Astrocyte (in vitro differentiated cells and primary cell): ENCODE measurements at regions not wholly inside any gene's neighbourhood (a gene's known extent, or its start where the extent isn't known, plus 50 kb on each side); places are given as distances from the start of the nearest gene placed in this dataset.

Experiments used
- DNase-seq: peaks from one replicate; pipeline ENCODE4 v3.0.0-alpha.2; 2010; ENCODE audit warnings: low read depth
- FAIRE-seq: peaks from 2 replicates; lab custom pipeline; 2011; peaks lifted over from hg19 to GRCh38; lab: Jason Lieb, UNC
- H2AFZ ChIP-seq: 2 replicates; pipeline ENCODE4 v1.6.0; 2012; ENCODE audit warnings: low read depth, low read length, inconsistent platforms
- H3K27ac ChIP-seq: 2 replicates; pipeline ENCODE4 v1.5.1; 2011; ENCODE audit warnings: low read depth, low read length, inconsistent platforms
- H3K27me3 ChIP-seq: 2 replicates; pipeline ENCODE4 v1.6.0; 2011; ENCODE audit warnings: low read length, inconsistent platforms; ENCODE audit not compliant: insufficient read depth
- H3K36me3 ChIP-seq: 2 replicates; pipeline ENCODE4 v1.5.1; 2011; ENCODE audit warnings: low read length, inconsistent platforms; ENCODE audit not compliant: insufficient read depth
- H3K4me1 ChIP-seq: 2 replicates; pipeline ENCODE4 v1.5.1; 2011; ENCODE audit warnings: low read length, inconsistent platforms; ENCODE audit not compliant: insufficient read depth
- H3K4me2 ChIP-seq: 2 replicates; pipeline ENCODE4 v1.6.0; 2012; ENCODE audit warnings: low read length, inconsistent platforms
- H3K4me3 ChIP-seq: 2 replicates; pipeline ENCODE4 v1.5.1; 2011; ENCODE audit warnings: low read depth, mild to moderate bottlenecking, low read length, inconsistent platforms; ENCODE audit not compliant: insufficient read depth
- H3K79me2 ChIP-seq: 2 replicates; pipeline ENCODE4 v1.6.0; 2012; ENCODE audit warnings: mild to moderate bottlenecking, low read length, inconsistent platforms; ENCODE audit not compliant: insufficient read depth
- H3K9ac ChIP-seq: 2 replicates; pipeline ENCODE4 v1.6.0; 2012; ENCODE audit warnings: mild to moderate bottlenecking, low read length, inconsistent platforms
- H3K9me3 ChIP-seq: 2 replicates; pipeline ENCODE4 v1.5.1; 2012; ENCODE audit warnings: low read depth, mild to moderate bottlenecking, low read length, inconsistent platforms; ENCODE audit not compliant: insufficient read depth
- H4K20me1 ChIP-seq: 2 replicates; pipeline ENCODE4 v1.6.0; 2012; ENCODE audit warnings: low read length, inconsistent platforms; ENCODE audit not compliant: insufficient read depth
- H3K27ac Mint-ChIP-seq: one replicate; pipeline ENCODE4 v1.8.0; 2021; ENCODE audit warnings: mild to moderate bottlenecking, mixed read lengths; ENCODE audit not compliant: unreplicated experiment
- H3K27me3 Mint-ChIP-seq: one replicate; pipeline ENCODE4 v1.8.0; 2021; ENCODE audit warnings: low read depth, mixed read lengths; ENCODE audit not compliant: unreplicated experiment
- H3K36me3 Mint-ChIP-seq: one replicate; pipeline ENCODE4 v1.8.0; 2021; ENCODE audit warnings: low read depth, mixed read lengths; ENCODE audit not compliant: unreplicated experiment
- H3K4me1 Mint-ChIP-seq: one replicate; pipeline ENCODE4 v1.8.0; 2021; ENCODE audit warnings: low read depth, mixed read lengths; ENCODE audit not compliant: unreplicated experiment
- H3K4me3 Mint-ChIP-seq: one replicate; pipeline ENCODE4 v1.8.0; 2021; ENCODE audit warnings: mild to moderate bottlenecking, moderate library complexity, mixed read lengths; ENCODE audit not compliant: unreplicated experiment
- H3K9me3 Mint-ChIP-seq: one replicate; pipeline ENCODE4 v1.8.0; 2021; ENCODE audit warnings: mild to moderate bottlenecking, mixed read lengths; ENCODE audit not compliant: unreplicated experiment
- EZH2 ChIP-seq: IDR thresholded peaks from 2 replicates; pipeline ENCODE4 v1.6.1; 2012; ENCODE audit warnings: mild to moderate bottlenecking, low read length, inconsistent platforms; ENCODE audit not compliant: insufficient read depth
- TF ChIP-seq, protein P1 (sequence below): IDR thresholded peaks from 2 replicates; pipeline ENCODE4 v1.5.1; 2011; ENCODE audit warnings: low read depth, mild to moderate bottlenecking, inconsistent platforms, low read length, moderate library complexity; ENCODE audit not compliant: insufficient read depth

GRCh38 chr13:31945202-31945961, 86.2 kb upstream of the FRY start:
- Histone ChIP-seq H3K4me3 (no peak overlapping the region), H3K36me3 (no peaks in the 10 kb centered on the region), H3K9ac (no peak overlapping the region), H2AFZ (no peak overlapping the region), H3K79me2 (no peaks in the 10 kb centered on the region), H4K20me1 (no peaks in the 10 kb centered on the region), H3K27me3 (no peaks in the 10 kb centered on the region), H3K9me3 (no peaks in the 10 kb centered on the region), H3K27ac (no peak overlapping the region), H3K4me2 (peak overlapping the region; percentile 25), H3K4me1 (peaks cover 8% of the 10 kb centered on the region)
- H3K4me1 Mint-ChIP-seq: peaks cover 30% of the 10 kb centered on the region
- no peaks in the 10 kb centered on the region for H3K9me3 Mint-ChIP-seq
- no peak overlapping the region for H3K4me3 Mint-ChIP-seq
- FAIRE-seq: no peak
- H3K36me3 Mint-ChIP-seq: no peaks in the 10 kb centered on the region
- peak overlapping the region; percentile 66 for H3K27ac Mint-ChIP-seq
- H3K27me3 Mint-ChIP-seq: peaks cover 1% of the 10 kb centered on the region
- TF ChIP-seq EZH2: no peak
- TF ChIP-seq, protein P1, sequence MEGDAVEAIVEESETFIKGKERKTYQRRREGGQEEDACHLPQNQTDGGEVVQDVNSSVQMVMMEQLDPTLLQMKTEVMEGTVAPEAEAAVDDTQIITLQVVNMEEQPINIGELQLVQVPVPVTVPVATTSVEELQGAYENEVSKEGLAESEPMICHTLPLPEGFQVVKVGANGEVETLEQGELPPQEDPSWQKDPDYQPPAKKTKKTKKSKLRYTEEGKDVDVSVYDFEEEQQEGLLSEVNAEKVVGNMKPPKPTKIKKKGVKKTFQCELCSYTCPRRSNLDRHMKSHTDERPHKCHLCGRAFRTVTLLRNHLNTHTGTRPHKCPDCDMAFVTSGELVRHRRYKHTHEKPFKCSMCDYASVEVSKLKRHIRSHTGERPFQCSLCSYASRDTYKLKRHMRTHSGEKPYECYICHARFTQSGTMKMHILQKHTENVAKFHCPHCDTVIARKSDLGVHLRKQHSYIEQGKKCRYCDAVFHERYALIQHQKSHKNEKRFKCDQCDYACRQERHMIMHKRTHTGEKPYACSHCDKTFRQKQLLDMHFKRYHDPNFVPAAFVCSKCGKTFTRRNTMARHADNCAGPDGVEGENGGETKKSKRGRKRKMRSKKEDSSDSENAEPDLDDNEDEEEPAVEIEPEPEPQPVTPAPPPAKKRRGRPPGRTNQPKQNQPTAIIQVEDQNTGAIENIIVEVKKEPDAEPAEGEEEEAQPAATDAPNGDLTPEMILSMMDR: no peak
- peak; percentile 65 for DNase-seq

DNA sequence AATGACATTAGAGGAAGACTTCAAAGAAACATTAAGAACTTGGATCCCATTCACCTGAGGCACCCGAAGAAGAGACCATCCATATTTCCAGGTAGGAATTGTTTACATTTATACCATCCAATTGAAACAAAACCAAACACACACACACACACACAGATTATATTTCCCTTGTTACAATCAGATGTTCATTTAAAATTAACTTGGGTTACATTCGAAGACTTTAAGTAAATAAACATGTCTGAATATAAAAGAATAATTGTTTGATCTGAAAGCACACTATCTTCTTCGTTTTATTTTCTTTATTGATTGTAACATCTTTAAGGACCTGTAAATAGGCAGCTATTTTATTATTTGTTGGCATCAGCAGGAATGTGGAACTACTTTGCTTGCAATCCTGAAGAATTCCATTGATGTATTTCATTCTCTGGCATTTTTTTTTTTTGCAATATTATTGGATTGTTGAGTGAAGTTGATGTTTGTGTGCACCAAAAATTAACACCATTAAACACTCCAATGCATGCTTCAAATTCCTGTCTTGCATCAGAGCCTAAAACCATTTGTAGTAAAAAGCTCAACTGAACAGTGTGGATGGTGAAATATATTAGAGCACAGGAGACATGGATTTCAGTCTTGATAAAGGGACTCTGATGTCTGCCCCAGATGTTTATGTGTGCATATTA, 85.3 kb upstream of the FRY start:
- no peaks in the 10 kb centered on the region for H3K9me3 Mint-ChIP-seq
- no peaks in the 10 kb centered on the region for H3K36me3 Mint-ChIP-seq
- H3K4me1 Mint-ChIP-seq: peaks cover 32% of the 10 kb centered on the region
- FAIRE-seq (no peak), DNase-seq (peak; percentile 25)
- H3K4me1 ChIP-seq: peaks cover 8% of the 10 kb centered on the region
- no peaks in the 10 kb centered on the region for H3K79me2 ChIP-seq
- no peak overlapping the region for H3K9ac ChIP-seq
- H3K36me3 ChIP-seq: no peaks in the 10 kb centered on the region
- no peak overlapping the region for H3K4me2 ChIP-seq
- no peaks in the 10 kb centered on the region for H4K20me1 ChIP-seq
- peak overlapping the region; percentile 66 for H3K27ac Mint-ChIP-seq
- no peak overlapping the region for H3K4me3 Mint-ChIP-seq
- TF ChIP-seq, protein P1: no peak
- no peak for TF ChIP-seq EZH2
- H3K27me3 Mint-ChIP-seq: peaks cover under 1% of the 10 kb centered on the region
- H3K9me3 ChIP-seq: no peaks in the 10 kb centered on the region
- H2AFZ ChIP-seq: no peak overlapping the region
- H3K4me3 ChIP-seq: no peak overlapping the region
- no peak overlapping the region for H3K27ac ChIP-seq
- no peaks in the 10 kb centered on the region for H3K27me3 ChIP-seq

- H3K9me3 ChIP-seq: no peaks in the 10 kb centered on the region
- no peak overlapping the region for H3K27ac ChIP-seq
- no peak overlapping the region for H3K4me3 ChIP-seq
- H3K79me2 ChIP-seq: no peaks in the 10 kb centered on the region
- Mint-ChIP-seq H3K4me3 (no peak overlapping the region), H3K36me3 (no peaks in the 10 kb centered on the region), H3K27me3 (no peaks in the 10 kb centered on the region), H3K27ac (peak overlapping the region; percentile 54), H3K4me1 (peaks cover 33% of the 10 kb centered on the region), H3K9me3 (no peaks in the 10 kb centered on the region)
- no peak for DNase-seq
- no peaks in the 10 kb centered on the region for H3K36me3 ChIP-seq
- no peak overlapping the region for H3K4me2 ChIP-seq
- no peak overlapping the region for H2AFZ ChIP-seq
- H3K9ac ChIP-seq: no peak overlapping the region
- no peaks in the 10 kb centered on the region for H3K27me3 ChIP-seq
- TF ChIP-seq EZH2: no peak
- TF ChIP-seq, protein P1: no peak
- H3K4me1 ChIP-seq: peaks cover 8% of the 10 kb centered on the region
- FAIRE-seq: no peak
- H4K20me1 ChIP-seq: no peaks in the 10 kb centered on the region
These were observed 84.5 kb upstream of the FRY start for GRCh38 chr13:31947105-31947504.
